ENCODE measurements at regions not wholly inside any gene's neighbourhood (a gene's known extent, or its start where the extent isn't known, plus 50 kb on each side); places are given as distances from the start of the nearest gene placed in this dataset.
"Not testable (repeated sequence)": the region's sequence is repeated elsewhere in the genome, so short reads cannot be mapped to it uniquely, and the experiment has no call there.

DNA sequence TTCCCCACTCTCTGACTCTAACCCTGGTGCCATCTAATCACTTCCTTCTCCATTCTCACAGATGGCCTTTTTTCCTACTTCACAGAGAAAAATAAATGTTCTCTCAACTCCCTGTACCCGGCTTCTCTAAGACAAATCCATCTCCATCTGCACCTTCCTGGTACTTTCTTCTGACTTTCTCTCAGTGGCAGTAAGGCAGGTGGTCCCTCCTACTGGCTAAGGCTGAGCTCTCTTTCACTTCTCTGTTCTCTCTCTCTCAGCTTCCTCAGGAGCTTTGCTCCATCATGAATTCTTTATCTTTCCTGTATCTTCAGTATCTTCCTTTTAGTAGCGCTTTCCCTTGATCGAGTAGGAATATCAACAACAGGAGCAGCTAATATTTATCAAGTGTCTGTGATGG is 421.6 kb downstream of the TMEM135 start:
- intact Hi-C loops (cut with micrococcal nuclease), result no loop called here

GRCh38 chr11:87456499-87456898 is 418.8 kb downstream of the TMEM135 start:
- Histone ChIP-seq H3K9me3 (ENCODE audit: control insufficient read depth in 2 of 3, low read length in 3 of 3) (no peaks in the 10 kb centered on the region), H3K36me3 (ENCODE audit: control insufficient read depth in 2 of 3, insufficient read depth in 3 of 3, low read length in 3 of 3) (no peaks in the 10 kb centered on the region), H3K27ac (ENCODE audit: low read depth, low read length) (no peak overlapping the region), H3K4me3 (ENCODE audit: low read length) (no peak overlapping the region), H3K4me1 (ENCODE audit: control insufficient read depth in 2 of 2, insufficient read depth in 2 of 2, low read length in 2 of 2) (no peaks in the 10 kb centered on the region), H3K27me3 (ENCODE audit: control insufficient read depth in 2 of 2, insufficient read depth in 2 of 2, low read length in 2 of 2) (no peaks in the 10 kb centered on the region)
- CTCF ChIA-PET, result no interaction called here
- Mint-ChIP-seq H3K9me3 (peaks cover 0 to 4% (median 0%) of the 10 kb centered on the region in 11 donors), H3K4me1 (no peaks in the 10 kb centered on the region), H3K27me3 (no peaks in the 10 kb centered on the region), H3K36me3 (no peaks in the 10 kb centered on the region), H3K4me3 (no peak overlapping the region), H3K27ac (no peak overlapping the region)
- DNase-seq (no peak), ATAC-seq (no peak)
- POLR2A ChIA-PET, result no interaction called here
- intact Hi-C loops (cut with micrococcal nuclease), result no loop called here

More for the DNA sequence above, 421.6 kb downstream of the TMEM135 start:
- H3K36me3 Mint-ChIP-seq, result no peaks in the 10 kb centered on the region
- no peaks in the 10 kb centered on the region for H3K36me3 ChIP-seq (ENCODE audit: control insufficient read depth in 2 of 3, insufficient read depth in 3 of 3, low read length in 3 of 3)
- no peak overlapping the region for H3K4me3 Mint-ChIP-seq
- H3K9me3 Mint-ChIP-seq, result peaks cover 0 to 4% (median 0%) of the 10 kb centered on the region in 11 donors
- H3K27me3 ChIP-seq (ENCODE audit: control insufficient read depth in 2 of 2, insufficient read depth in 2 of 2, low read length in 2 of 2), result no peaks in the 10 kb centered on the region
- no peak overlapping the region for H3K4me3 ChIP-seq (ENCODE audit: low read length)
- ChIA-PET POLR2A (no interaction called here), CTCF (no interaction called here)
- no peaks in the 10 kb centered on the region for H3K9me3 ChIP-seq (ENCODE audit: control insufficient read depth in 2 of 3, low read length in 3 of 3)
- ATAC-seq, result no peak
- no peak for DNase-seq
- no peak overlapping the region for H3K27ac Mint-ChIP-seq
- H3K4me1 Mint-ChIP-seq, result no peaks in the 10 kb centered on the region
- no peak overlapping the region for H3K27ac ChIP-seq (ENCODE audit: low read depth, low read length)
- H3K4me1 ChIP-seq (ENCODE audit: control insufficient read depth in 2 of 2, insufficient read depth in 2 of 2, low read length in 2 of 2), result no peaks in the 10 kb centered on the region
- H3K27me3 Mint-ChIP-seq, result peaks cover 0 to 3% (median 2%) of the 10 kb centered on the region in 5 donors

- H3K4me3 ChIP-seq (ENCODE audit: low read length), result no peak overlapping the region
- H3K27me3 ChIP-seq (ENCODE audit: control insufficient read depth in 2 of 2, insufficient read depth in 2 of 2, low read length in 2 of 2), result no peaks in the 10 kb centered on the region
- no peak overlapping the region for H3K4me3 Mint-ChIP-seq
- ChIA-PET POLR2A (no interaction called here), CTCF (no interaction called here)
- ATAC-seq (no peak), DNase-seq (no peak)
- intact Hi-C loops (cut with micrococcal nuclease), result no loop called here
- H3K36me3 ChIP-seq (ENCODE audit: control insufficient read depth in 2 of 3, insufficient read depth in 3 of 3, low read length in 3 of 3), result no peaks in the 10 kb centered on the region
- H3K9me3 Mint-ChIP-seq, result peaks cover 0 to 4% (median 0%) of the 10 kb centered on the region in 11 donors
- H3K4me1 Mint-ChIP-seq, result no peaks in the 10 kb centered on the region
- no peak overlapping the region for H3K27ac Mint-ChIP-seq
- H3K36me3 Mint-ChIP-seq, result no peaks in the 10 kb centered on the region
- no peaks in the 10 kb centered on the region for H3K9me3 ChIP-seq (ENCODE audit: control insufficient read depth in 2 of 3, low read length in 3 of 3)
- H3K27ac ChIP-seq (ENCODE audit: low read depth, low read length), result no peak overlapping the region
- H3K27me3 Mint-ChIP-seq, result peaks cover 0 to 4% (median 0%) of the 10 kb centered on the region in 5 donors
- H3K4me1 ChIP-seq (ENCODE audit: control insufficient read depth in 2 of 2, insufficient read depth in 2 of 2, low read length in 2 of 2), result no peaks in the 10 kb centered on the region
Measured at GRCh38 chr11:87455180-87455579, 417.4 kb downstream of the TMEM135 start.

- no peak overlapping the region for H3K27ac ChIP-seq (ENCODE audit: low read depth, low read length)
- Mint-ChIP-seq H3K36me3 (no peaks in the 10 kb centered on the region), H3K9me3 (peaks cover 0 to 4% (median 0%) of the 10 kb centered on the region in 11 donors), H3K4me1 (no peaks in the 10 kb centered on the region), H3K27me3 (peaks cover 0 to 7% (median 0%) of the 10 kb centered on the region in 5 donors), H3K4me3 (no peak overlapping the region), H3K27ac (no peak overlapping the region)
- no peaks in the 10 kb centered on the region for H3K36me3 ChIP-seq (ENCODE audit: control insufficient read depth in 2 of 3, insufficient read depth in 3 of 3, low read length in 3 of 3)
- no peaks in the 10 kb centered on the region for H3K27me3 ChIP-seq (ENCODE audit: control insufficient read depth in 2 of 2, insufficient read depth in 2 of 2, low read length in 2 of 2)
- no peak for ATAC-seq
- H3K4me1 ChIP-seq (ENCODE audit: control insufficient read depth in 2 of 2, insufficient read depth in 2 of 2, low read length in 2 of 2), result no peaks in the 10 kb centered on the region
- POLR2A ChIA-PET, result no interaction called here
- H3K4me3 ChIP-seq (ENCODE audit: low read length), result no peak overlapping the region
- CTCF ChIA-PET, result no interaction called here
- no peak for DNase-seq
- H3K9me3 ChIP-seq (ENCODE audit: control insufficient read depth in 2 of 3, low read length in 3 of 3), result no peaks in the 10 kb centered on the region
- intact Hi-C loops (cut with micrococcal nuclease), result no loop called here
Measured at GRCh38 chr11:87454241-87454640, 416.5 kb downstream of the TMEM135 start.

- H3K36me3 Mint-ChIP-seq, result no peaks in the 10 kb centered on the region
- Histone ChIP-seq H3K36me3 (ENCODE audit: control insufficient read depth in 2 of 3, insufficient read depth in 3 of 3, low read length in 3 of 3) (no peaks in the 10 kb centered on the region), H3K4me1 (ENCODE audit: control insufficient read depth in 2 of 2, insufficient read depth in 2 of 2, low read length in 2 of 2) (no peaks in the 10 kb centered on the region), H3K4me3 (ENCODE audit: low read length) (no peak overlapping the region), H3K27me3 (ENCODE audit: control insufficient read depth in 2 of 2, insufficient read depth in 2 of 2, low read length in 2 of 2) (no peaks in the 10 kb centered on the region), H3K9me3 (ENCODE audit: control insufficient read depth in 2 of 3, low read length in 3 of 3) (no peaks in the 10 kb centered on the region), H3K27ac (ENCODE audit: low read depth, low read length) (no peak overlapping the region)
- H3K4me3 Mint-ChIP-seq, result no peak overlapping the region
- H3K9me3 Mint-ChIP-seq, result peaks cover 0 to 4% (median 0%) of the 10 kb centered on the region in 11 donors
- ATAC-seq (no peak), DNase-seq (no peak)
- peaks cover 0 to 7% (median 4%) of the 10 kb centered on the region in 5 donors for H3K27me3 Mint-ChIP-seq
- H3K27ac Mint-ChIP-seq, result no peak overlapping the region
- no peaks in the 10 kb centered on the region for H3K4me1 Mint-ChIP-seq
- ChIA-PET POLR2A (no interaction called here), CTCF (no interaction called here)
- intact Hi-C loops (cut with micrococcal nuclease), result no loop called here
Measured at GRCh38 chr11:87453531-87454089, 415.9 kb downstream of the TMEM135 start.

DNA sequence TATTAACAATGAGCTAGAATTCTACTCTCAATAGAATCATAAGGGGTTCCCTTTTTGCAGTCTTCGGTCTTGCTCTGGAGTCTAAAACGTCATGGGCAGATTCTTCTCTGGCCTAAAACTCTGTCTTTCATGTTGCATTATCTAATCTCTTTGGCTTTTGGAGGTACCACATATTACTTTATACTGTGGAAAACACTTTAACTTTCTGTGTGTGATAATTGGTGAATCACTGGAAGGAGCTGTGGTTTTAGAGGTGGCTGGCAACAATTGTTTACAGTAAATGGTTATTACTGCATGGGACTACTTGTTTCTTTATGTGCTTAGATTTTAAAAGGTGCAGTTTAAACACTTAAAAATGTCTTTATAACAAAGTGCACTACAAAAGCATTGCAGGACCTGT is 414.3 kb downstream of the TMEM135 start:
- H3K4me1 ChIP-seq (ENCODE audit: control insufficient read depth in 2 of 2, insufficient read depth in 2 of 2, low read length in 2 of 2); CTCF ChIA-PET; H3K9me3 Mint-ChIP-seq; H3K36me3 Mint-ChIP-seq; DNase-seq; H3K27ac Mint-ChIP-seq; H3K4me1 Mint-ChIP-seq; intact Hi-C loops (cut with micrococcal nuclease); ATAC-seq; H3K4me3 Mint-ChIP-seq; POLR2A ChIA-PET; H3K9me3 ChIP-seq (ENCODE audit: control insufficient read depth in 2 of 3, low read length in 3 of 3); H3K27ac ChIP-seq (ENCODE audit: low read depth, low read length); H3K4me3 ChIP-seq (ENCODE audit: low read length); H3K36me3 ChIP-seq (ENCODE audit: control insufficient read depth in 2 of 3, insufficient read depth in 3 of 3, low read length in 3 of 3); H3K27me3 ChIP-seq (ENCODE audit: control insufficient read depth in 2 of 2, insufficient read depth in 2 of 2, low read length in 2 of 2): not testable (repeated sequence)
- H3K27me3 Mint-ChIP-seq, result peaks cover 0 to 11% (median 4%) of the 10 kb centered on the region in 5 donors

DNA sequence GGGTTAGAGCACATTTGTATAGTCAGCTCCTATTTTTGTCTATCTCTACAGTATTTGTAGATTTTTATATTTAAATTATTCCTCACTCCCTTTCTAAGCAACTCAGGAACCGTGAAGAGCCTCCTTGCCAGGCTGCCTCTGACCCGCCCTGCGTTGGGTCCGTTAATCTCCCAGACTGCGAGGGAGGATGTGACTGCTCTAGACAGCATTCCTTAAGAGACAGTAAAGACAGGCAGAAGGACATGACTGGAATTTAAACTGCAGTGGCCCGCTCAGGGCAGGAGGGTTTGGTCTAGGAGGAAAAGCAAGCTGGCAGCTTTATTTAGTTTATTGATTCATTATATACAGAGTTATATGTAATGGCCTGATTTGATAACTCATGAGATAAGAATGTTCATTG is 413.7 kb downstream of the TMEM135 start:
- peaks cover 0 to 4% (median 0%) of the 10 kb centered on the region in 11 donors for H3K9me3 Mint-ChIP-seq
- ChIA-PET POLR2A (no interaction called here), CTCF (no interaction called here)
- no peaks in the 10 kb centered on the region for H3K9me3 ChIP-seq (ENCODE audit: control insufficient read depth in 2 of 3, low read length in 3 of 3)
- H3K4me3 Mint-ChIP-seq, result no peak overlapping the region
- H3K4me1 Mint-ChIP-seq, result no peaks in the 10 kb centered on the region
- H3K27me3 Mint-ChIP-seq, result peaks cover 0 to 11% (median 4%) of the 10 kb centered on the region in 5 donors
- H3K27ac ChIP-seq (ENCODE audit: low read depth, low read length), result no peak overlapping the region
- H3K27me3 ChIP-seq (ENCODE audit: control insufficient read depth in 2 of 2, insufficient read depth in 2 of 2, low read length in 2 of 2), result no peaks in the 10 kb centered on the region
- intact Hi-C loops (cut with micrococcal nuclease), result no loop called here
- H3K36me3 Mint-ChIP-seq, result no peaks in the 10 kb centered on the region
- H3K4me1 ChIP-seq (ENCODE audit: control insufficient read depth in 2 of 2, insufficient read depth in 2 of 2, low read length in 2 of 2), result no peaks in the 10 kb centered on the region
- no peak overlapping the region for H3K27ac Mint-ChIP-seq
- ATAC-seq (no peak), DNase-seq (no peak)
- no peak overlapping the region for H3K4me3 ChIP-seq (ENCODE audit: low read length)
- H3K36me3 ChIP-seq (ENCODE audit: control insufficient read depth in 2 of 3, insufficient read depth in 3 of 3, low read length in 3 of 3), result no peaks in the 10 kb centered on the region
